SU-DHL-6 (cell line): ENCODE measurements at regions not wholly inside any gene's neighbourhood (a gene's known extent, or its start where the extent isn't known, plus 50 kb on each side); places are given as distances from the start of the nearest gene placed in this dataset.

Source experiments
- EZH2phosphoT487 ChIP-seq: fragments of 200-600 bp; sonication (generic), shearing (Covaris generic); conservative IDR thresholded peaks from 2 replicates; pipeline ENCODE4 v1.6.1; 2018; ENCODE audit warnings: mild to moderate bottlenecking, antibody characterized with exemption, low read length, moderate library complexity, mixed read lengths
- TF ChIP-seq, protein P1 (sequence below): fragments of 200-600 bp; sonication (generic); IDR thresholded peaks from one replicate; pipeline ENCODE4 v1.5.1; 2017; ENCODE audit warnings: antibody characterized with exemption, mild to moderate bottlenecking, low read length, moderate library complexity; ENCODE audit not compliant: insufficient read depth, poor library complexity, severe bottlenecking

DNA sequence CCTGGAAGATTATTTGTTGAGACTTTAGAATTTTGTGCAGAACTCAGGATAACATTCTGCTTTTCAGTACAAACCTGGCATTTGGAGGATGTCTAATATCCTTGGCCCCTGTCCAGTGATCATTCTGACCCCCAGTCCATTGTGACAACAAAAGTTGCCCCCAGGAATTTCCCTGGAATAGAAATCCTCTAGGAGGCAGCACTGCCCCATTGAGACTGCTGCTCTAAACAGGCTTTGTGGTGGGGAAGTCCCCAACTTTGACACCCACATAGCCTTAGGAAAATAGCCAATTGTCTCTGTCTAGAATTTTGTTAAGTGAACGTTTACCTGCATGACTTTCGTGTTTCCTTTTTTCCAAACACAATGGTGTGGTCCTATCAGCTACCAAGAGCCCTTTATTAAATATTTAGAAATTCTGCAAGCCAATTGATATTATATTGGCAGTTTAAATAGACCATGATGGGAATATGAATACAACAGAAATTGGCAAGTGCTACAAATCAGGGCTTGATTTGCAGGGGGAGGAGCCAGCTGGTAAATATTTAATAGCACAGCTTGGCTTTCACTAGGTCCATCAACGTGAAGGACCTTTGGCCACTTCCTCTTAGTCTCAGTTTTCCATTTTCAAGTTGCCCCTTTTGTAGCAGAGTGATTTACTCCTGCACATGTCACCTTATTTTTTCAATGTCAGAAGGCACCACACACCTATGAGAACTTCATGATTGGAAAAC is 451.7 kb downstream of the EFNB2 start:
- TF ChIP-seq, protein P1, sequence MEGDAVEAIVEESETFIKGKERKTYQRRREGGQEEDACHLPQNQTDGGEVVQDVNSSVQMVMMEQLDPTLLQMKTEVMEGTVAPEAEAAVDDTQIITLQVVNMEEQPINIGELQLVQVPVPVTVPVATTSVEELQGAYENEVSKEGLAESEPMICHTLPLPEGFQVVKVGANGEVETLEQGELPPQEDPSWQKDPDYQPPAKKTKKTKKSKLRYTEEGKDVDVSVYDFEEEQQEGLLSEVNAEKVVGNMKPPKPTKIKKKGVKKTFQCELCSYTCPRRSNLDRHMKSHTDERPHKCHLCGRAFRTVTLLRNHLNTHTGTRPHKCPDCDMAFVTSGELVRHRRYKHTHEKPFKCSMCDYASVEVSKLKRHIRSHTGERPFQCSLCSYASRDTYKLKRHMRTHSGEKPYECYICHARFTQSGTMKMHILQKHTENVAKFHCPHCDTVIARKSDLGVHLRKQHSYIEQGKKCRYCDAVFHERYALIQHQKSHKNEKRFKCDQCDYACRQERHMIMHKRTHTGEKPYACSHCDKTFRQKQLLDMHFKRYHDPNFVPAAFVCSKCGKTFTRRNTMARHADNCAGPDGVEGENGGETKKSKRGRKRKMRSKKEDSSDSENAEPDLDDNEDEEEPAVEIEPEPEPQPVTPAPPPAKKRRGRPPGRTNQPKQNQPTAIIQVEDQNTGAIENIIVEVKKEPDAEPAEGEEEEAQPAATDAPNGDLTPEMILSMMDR, result no peak
- no peak for TF ChIP-seq EZH2phosphoT487
